GM12878 (cell line): ENCODE measurements at regions not wholly inside any gene's neighbourhood (a gene's known extent, or its start where the extent isn't known, plus 50 kb on each side); places are given as distances from the start of the nearest gene placed in this dataset.

Experiments
- ATAC-seq: fragments of 200-7000 bp; cut with Tn5 transposase; 3 replicates; pipeline ENCODE4 v1.9.1; 2020; ENCODE audit warnings: mild to moderate bottlenecking, moderate library complexity
- BruUV-seq: library from RNA; stranded (reverse); fragments of 400-500 nt; replicated peaks from 2 replicates; lab custom pipeline; 2021; lab: Mats Ljungman, UMichigan
- CTCF ChIA-PET: fragments of 300-600 bp; sonication (Branson Sonifier 250); formaldehyde crosslinking; extraction: SDS; loops from one replicate; lab custom pipeline; 2021; ENCODE audit warnings: inconsistent platforms; lab: Yijun Ruan, JAX
- POLR2A ChIA-PET: fragments of 350-600 bp; formaldehyde crosslinking; extraction: SDS; loops from one replicate; lab custom pipeline; 2021; ENCODE audit warnings: inconsistent platforms; lab: Charles Lee
- RAD21 ChIA-PET: fragments of 300-600 bp; sonication (Branson Sonifier 250); formaldehyde crosslinking; loops from one replicate; lab custom pipeline; 2023; ENCODE audit warnings: antibody characterized with exemption; ENCODE audit not compliant: unreplicated experiment; lab: Charles Lee
- SMC1A ChIA-PET: fragments of 300-600 bp; sonication (Branson Sonifier 250); formaldehyde crosslinking; loops from one replicate; lab custom pipeline; 2023; ENCODE audit not compliant: unreplicated experiment, uncharacterized antibody; lab: Charles Lee
- DNase-seq: peaks from one replicate; pipeline ENCODE4 v3.0.0-alpha.2; 2011; ENCODE audit warnings: low read depth, low spot score
- FAIRE-seq: peaks from 3 replicates; lab custom pipeline; 2011; peaks lifted over from hg19 to GRCh38; lab: Jason Lieb, UNC
- H2AFZ ChIP-seq: 2 replicates; pipeline ENCODE4 v1.6.0; 2011; ENCODE audit warnings: low read depth, low read length, control low read depth; ENCODE audit not compliant: control insufficient read depth
- H3K27ac ChIP-seq: 2 replicates; pipeline ENCODE4 v1.5.1; 2011; ENCODE audit warnings: control low read depth; ENCODE audit not compliant: control insufficient read depth, insufficient read depth
- H3K27me3 ChIP-seq, 2 experiments: replicated peaks in 1 of 2; 2 replicates each; pipeline versions ENCODE4 v1.6.0 to v1.6.1; 2011; ENCODE audit warnings: low read length in 1 of 2; ENCODE audit not compliant: control insufficient read depth in 2 of 2, insufficient read depth in 2 of 2
- H3K36me3 ChIP-seq, 2 experiments: 2 replicates each; pipeline ENCODE4 v1.5.1; 2011; ENCODE audit warnings: low read length in 1 of 2; ENCODE audit not compliant: control insufficient read depth in 2 of 2, insufficient read depth in 2 of 2
- H3K4me1 ChIP-seq: 2 replicates; pipeline ENCODE4 v1.6.1; 2011; ENCODE audit warnings: mild to moderate bottlenecking, low read length, moderate library complexity, mixed read lengths; ENCODE audit not compliant: control insufficient read depth, insufficient read depth
- H3K4me2 ChIP-seq: 2 replicates; pipeline ENCODE4 v1.6.0; 2011; ENCODE audit warnings: control low read depth; ENCODE audit not compliant: control insufficient read depth, insufficient read depth
- H3K4me3 ChIP-seq: fragments of 200-600 bp; sonication (generic); 2 replicates; pipeline ENCODE4 v1.5.1; 2016
- H3K79me2 ChIP-seq: 2 replicates; pipeline ENCODE4 v1.6.0; 2011; ENCODE audit warnings: low read length; ENCODE audit not compliant: control insufficient read depth, insufficient read depth
- H3K9ac ChIP-seq: 2 replicates; pipeline ENCODE4 v1.8.0; 2011; ENCODE audit warnings: low read length, control low read depth, mixed read lengths; ENCODE audit not compliant: control insufficient read depth, insufficient read depth
- H3K9me3 ChIP-seq: replicated peaks from 3 replicates; pipeline ENCODE4 v1.5.1; 2011; ENCODE audit warnings: mild to moderate bottlenecking, low read length; ENCODE audit not compliant: control insufficient read depth, insufficient read depth
- H4K20me1 ChIP-seq: 2 replicates; pipeline ENCODE4 v1.6.0; 2011; ENCODE audit not compliant: control insufficient read depth, insufficient read depth
- CREB1 ChIP-seq: IDR thresholded peaks from 2 replicates; pipeline ENCODE4 v1.6.1; 2012; ENCODE audit warnings: low read depth, mild to moderate bottlenecking, inconsistent platforms
- FOS ChIP-seq: IDR thresholded peaks from 3 replicates; pipeline ENCODE4 v1.6.1; 2011; ENCODE audit warnings: borderline replicate concordance; ENCODE audit not compliant: insufficient read length; ENCODE audit errors: extremely low read depth
- HDAC2 ChIP-seq: fragments of 200-600 bp; sonication (generic); IDR thresholded peaks from 2 replicates; pipeline ENCODE4 v1.6.1; 2017
- HDGF ChIP-seq: fragments of 450-650 bp; IDR thresholded peaks from 2 replicates; pipeline ENCODE4 v1.6.1; 2016; ENCODE audit warnings: antibody characterized with exemption
- PAX5 ChIP-seq: IDR thresholded peaks from 2 replicates; pipeline ENCODE4 v1.6.1; 2011; ENCODE audit warnings: low read depth, low read length, borderline replicate concordance
- PAX8 ChIP-seq: fragments of 450-650 bp; IDR thresholded peaks from 2 replicates; pipeline ENCODE4 v1.6.1; 2017; ENCODE audit warnings: mild to moderate bottlenecking, moderate library complexity
- POU2F2 ChIP-seq: IDR thresholded peaks from 3 replicates; pipeline ENCODE4 v1.6.1; 2011; ENCODE audit warnings: low read depth, mild to moderate bottlenecking, low read length, borderline replicate concordance
- RELA ChIP-seq: fragments of 450-650 bp; IDR thresholded peaks from 2 replicates; pipeline ENCODE4 v1.8.0; 2014; ENCODE audit warnings: borderline replicate concordance; ENCODE audit not compliant: partially characterized antibody
- RFX5 ChIP-seq: IDR thresholded peaks from 2 replicates; pipeline ENCODE4 v1.6.1; 2011; ENCODE audit warnings: low read depth, low read length, improper control_type of control experiment
- SMC3 ChIP-seq: IDR thresholded peaks from 2 replicates; pipeline ENCODE4 v1.6.1; 2011; ENCODE audit warnings: low read length, improper control_type of control experiment, borderline replicate concordance
- TARDBP ChIP-seq: IDR thresholded peaks from 2 replicates; pipeline ENCODE4 v1.6.1; 2016; ENCODE audit warnings: borderline replicate concordance
- TCF3 ChIP-seq: IDR thresholded peaks from 2 replicates; pipeline ENCODE4 v1.6.1; 2012; ENCODE audit warnings: low read depth, mild to moderate bottlenecking, low read length, borderline replicate concordance; ENCODE audit not compliant: insufficient read depth
- ZNF24 ChIP-seq: fragments of 450-650 bp; IDR thresholded peaks from 2 replicates; pipeline ENCODE4 v1.6.1; 2017; ENCODE audit warnings: antibody characterized with exemption, mild to moderate bottlenecking
- WGBS: methylation state at CpG from one replicate; pipeline ENCODE4 v1.1.6; 2016; ENCODE audit warnings: low lambda C conversion rate; ENCODE audit not compliant: insufficient replicate concordance, insufficient coverage; ENCODE audit errors: missing lambda C conversion rate; 5-methylcytosine and 5-hydroxymethylcytosine counted together
- in situ Hi-C: fragments of 300-500 bp; cut with MboI; formaldehyde crosslinking; loops from 9 replicates; pipeline ENCODE4 v1.14.3; 2018; ENCODE audit warnings: mixed read lengths
- intact Hi-C: fragments of 100-400 bp; cut with micrococcal nuclease; formaldehyde crosslinking; loops from one replicate; pipeline ENCODE4 v1.14.2; 2022; ENCODE audit not compliant: unreplicated experiment
- TF ChIP-seq, protein P1 (sequence below): IDR thresholded peaks from 2 replicates; pipeline ENCODE4 v1.6.1; 2012; ENCODE audit warnings: mild to moderate bottlenecking, low read depth, low read length
- TF ChIP-seq, protein P2 (sequence below): fragments of 450-650 bp; IDR thresholded peaks from 2 replicates; pipeline ENCODE4 v1.6.1; 2017; ENCODE audit warnings: low read depth, mild to moderate bottlenecking, moderate library complexity

DNA sequence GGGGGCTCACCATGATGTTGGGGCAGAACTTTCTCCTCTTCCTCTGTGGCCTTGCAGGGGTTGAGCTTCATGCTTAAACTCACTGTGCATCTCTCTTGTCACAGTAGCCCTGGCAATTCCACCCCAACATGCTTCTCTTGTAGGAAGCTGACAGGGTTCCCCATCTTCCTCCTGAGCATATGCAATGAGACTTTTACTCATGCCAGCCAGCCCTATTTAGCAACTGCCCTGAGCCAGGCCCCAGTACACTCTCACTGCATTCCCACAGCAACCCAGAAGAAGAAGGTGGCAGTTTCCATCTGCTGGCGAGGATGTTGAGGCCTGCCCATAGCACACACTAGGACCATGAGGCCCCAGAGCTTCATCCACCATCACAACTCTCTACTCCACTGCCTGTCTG lies 72.2 kb upstream of the TEX51 start:
- Histone ChIP-seq H3K4me2 (no peak overlapping the region), H3K4me1 (no peaks in the 10 kb centered on the region), H3K27ac (no peak overlapping the region), H4K20me1 (no peaks in the 10 kb centered on the region), H3K9me3 (no peaks in the 10 kb centered on the region), H2AFZ (no peak overlapping the region), H3K36me3 (no peaks in the 10 kb centered on the region), H3K9ac (no peak overlapping the region), H3K4me3 (no peak overlapping the region), H3K79me2 (no peaks in the 10 kb centered on the region), H3K27me3 (no peaks in the 10 kb centered on the region; a peak in 1 of 4 replicates)
- CTCF ChIA-PET, result interaction anchor here (0.7 to 1.4 kb wide), 2 partner anchors 65 to 145 kb away, joined by 3 read pairs; no protein-coding TSS in a partner anchor
- intact Hi-C loops (no loop called here), in situ Hi-C loops (no loop called here)
- RAD21 ChIA-PET, result no interaction called here
- no peak for DNase-seq
- 0% methylated on average over 1 of the region's 1 CpG for WGBS
- BruUV-seq, result no TSS peak
- FAIRE-seq, result no peak
- POLR2A ChIA-PET, result no interaction called here
- TF ChIP-seq, protein P1, sequence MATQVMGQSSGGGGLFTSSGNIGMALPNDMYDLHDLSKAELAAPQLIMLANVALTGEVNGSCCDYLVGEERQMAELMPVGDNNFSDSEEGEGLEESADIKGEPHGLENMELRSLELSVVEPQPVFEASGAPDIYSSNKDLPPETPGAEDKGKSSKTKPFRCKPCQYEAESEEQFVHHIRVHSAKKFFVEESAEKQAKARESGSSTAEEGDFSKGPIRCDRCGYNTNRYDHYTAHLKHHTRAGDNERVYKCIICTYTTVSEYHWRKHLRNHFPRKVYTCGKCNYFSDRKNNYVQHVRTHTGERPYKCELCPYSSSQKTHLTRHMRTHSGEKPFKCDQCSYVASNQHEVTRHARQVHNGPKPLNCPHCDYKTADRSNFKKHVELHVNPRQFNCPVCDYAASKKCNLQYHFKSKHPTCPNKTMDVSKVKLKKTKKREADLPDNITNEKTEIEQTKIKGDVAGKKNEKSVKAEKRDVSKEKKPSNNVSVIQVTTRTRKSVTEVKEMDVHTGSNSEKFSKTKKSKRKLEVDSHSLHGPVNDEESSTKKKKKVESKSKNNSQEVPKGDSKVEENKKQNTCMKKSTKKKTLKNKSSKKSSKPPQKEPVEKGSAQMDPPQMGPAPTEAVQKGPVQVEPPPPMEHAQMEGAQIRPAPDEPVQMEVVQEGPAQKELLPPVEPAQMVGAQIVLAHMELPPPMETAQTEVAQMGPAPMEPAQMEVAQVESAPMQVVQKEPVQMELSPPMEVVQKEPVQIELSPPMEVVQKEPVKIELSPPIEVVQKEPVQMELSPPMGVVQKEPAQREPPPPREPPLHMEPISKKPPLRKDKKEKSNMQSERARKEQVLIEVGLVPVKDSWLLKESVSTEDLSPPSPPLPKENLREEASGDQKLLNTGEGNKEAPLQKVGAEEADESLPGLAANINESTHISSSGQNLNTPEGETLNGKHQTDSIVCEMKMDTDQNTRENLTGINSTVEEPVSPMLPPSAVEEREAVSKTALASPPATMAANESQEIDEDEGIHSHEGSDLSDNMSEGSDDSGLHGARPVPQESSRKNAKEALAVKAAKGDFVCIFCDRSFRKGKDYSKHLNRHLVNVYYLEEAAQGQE, result no peak
- TF ChIP-seq ZNF24, result no peak
- ATAC-seq, result no peak
- SMC1A ChIA-PET, result no interaction called here

DNA sequence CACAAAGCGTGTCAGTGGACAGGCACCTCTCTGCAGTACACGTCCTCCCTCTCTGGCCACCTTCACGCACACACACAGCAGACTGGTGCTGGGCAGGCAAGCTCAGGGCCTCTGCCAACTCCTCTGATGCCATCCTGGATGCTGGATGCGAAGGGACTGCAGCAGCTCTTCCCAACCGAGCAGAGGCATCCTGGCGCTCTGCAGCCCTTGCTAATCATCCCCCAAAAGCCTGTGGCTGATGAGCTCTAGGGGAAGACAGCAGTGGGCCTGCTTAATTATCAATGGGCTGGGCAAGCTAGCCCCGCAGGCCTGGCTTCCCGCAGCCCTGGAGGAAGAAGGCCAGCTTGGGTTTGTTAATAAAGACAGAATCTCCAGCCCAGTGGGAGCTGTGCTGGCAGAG lies 71.3 kb upstream of the TEX51 start:
- ATAC-seq, result no peak
- DNase-seq, result no peak
- intact Hi-C loops (no loop called here), in situ Hi-C loops (no loop called here)
- 10% methylated on average over 8 of the region's 8 CpGs for WGBS
- no peaks in the 10 kb centered on the region for H4K20me1 ChIP-seq
- ChIA-PET POLR2A (no interaction called here), CTCF (interaction anchor here (1.4 kb wide), 1 partner anchor 145 kb away, joined by 3 read pairs; no protein-coding TSS in a partner anchor), SMC1A (interaction anchor here (0.6 kb wide), 1 partner anchor 126 kb away, joined by 3 read pairs; no protein-coding TSS in a partner anchor), RAD21 (no interaction called here)
- H3K4me3 ChIP-seq, result no peak overlapping the region
- H3K4me1 ChIP-seq, result no peaks in the 10 kb centered on the region
- no TSS peak for BruUV-seq
- no peaks in the 10 kb centered on the region; a peak in 1 of 4 replicates for H3K27me3 ChIP-seq
- H3K36me3 ChIP-seq, result no peaks in the 10 kb centered on the region
- no peak overlapping the region for H3K9ac ChIP-seq
- H3K4me2 ChIP-seq, result no peak overlapping the region
- no peak overlapping the region for H2AFZ ChIP-seq
- no peak overlapping the region for H3K27ac ChIP-seq
- no peaks in the 10 kb centered on the region for H3K9me3 ChIP-seq
- no peak for FAIRE-seq
- H3K79me2 ChIP-seq, result no peaks in the 10 kb centered on the region
- no peak for TF ChIP-seq HDAC2
- no peak for TF ChIP-seq TARDBP
- TF ChIP-seq CREB1, result no peak
- no peak for TF ChIP-seq PAX5
- TF ChIP-seq POU2F2, result no peak
- TF ChIP-seq PAX8, result no peak
- no peak for TF ChIP-seq HDGF
- no peak for TF ChIP-seq SMC3
- TF ChIP-seq FOS, result no peak
- TF ChIP-seq RELA, result no peak
- no peak for TF ChIP-seq RFX5
- no peak for TF ChIP-seq TCF3
- TF ChIP-seq, protein P2, sequence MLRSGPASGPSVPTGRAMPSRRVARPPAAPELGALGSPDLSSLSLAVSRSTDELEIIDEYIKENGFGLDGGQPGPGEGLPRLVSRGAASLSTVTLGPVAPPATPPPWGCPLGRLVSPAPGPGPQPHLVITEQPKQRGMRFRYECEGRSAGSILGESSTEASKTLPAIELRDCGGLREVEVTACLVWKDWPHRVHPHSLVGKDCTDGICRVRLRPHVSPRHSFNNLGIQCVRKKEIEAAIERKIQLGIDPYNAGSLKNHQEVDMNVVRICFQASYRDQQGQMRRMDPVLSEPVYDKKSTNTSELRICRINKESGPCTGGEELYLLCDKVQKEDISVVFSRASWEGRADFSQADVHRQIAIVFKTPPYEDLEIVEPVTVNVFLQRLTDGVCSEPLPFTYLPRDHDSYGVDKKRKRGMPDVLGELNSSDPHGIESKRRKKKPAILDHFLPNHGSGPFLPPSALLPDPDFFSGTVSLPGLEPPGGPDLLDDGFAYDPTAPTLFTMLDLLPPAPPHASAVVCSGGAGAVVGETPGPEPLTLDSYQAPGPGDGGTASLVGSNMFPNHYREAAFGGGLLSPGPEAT, result no peak
